H1 (cell line): ENCODE measurements at regions not wholly inside any gene's neighbourhood (a gene's known extent, or its start where the extent isn't known, plus 50 kb on each side); places are given as distances from the start of the nearest gene placed in this dataset.

Experiments
- CBX8 ChIP-seq: fragments of 300-800, 300-1000 bp; sonication (generic); IDR thresholded peaks from 2 replicates; pipeline ENCODE4 v1.7.1; 2016; ENCODE audit warnings: low read depth, low read length, borderline replicate concordance
- CEBPB ChIP-seq: IDR thresholded peaks from 2 replicates; pipeline ENCODE4 v1.6.1; 2012; ENCODE audit warnings: low read depth, low read length
- CREB1 ChIP-seq: IDR thresholded peaks from 2 replicates; pipeline ENCODE4 v1.6.1; 2012; ENCODE audit warnings: inconsistent platforms
- EP300 ChIP-seq, 2 experiments: IDR thresholded peaks; 1 replicate in 1 of 2; 2 replicates in 1 of 2; pipeline ENCODE4 v1.6.1; 2011 to 2012; ENCODE audit warnings: low read depth in 2 of 2, low read length in 2 of 2, mild to moderate bottlenecking in 2 of 2, borderline replicate concordance in 1 of 2, inconsistent platforms in 1 of 2, moderate library complexity in 1 of 2
- EZH2 ChIP-seq: fragments of 200-600 bp; sonication (generic); IDR thresholded peaks from 2 replicates; pipeline ENCODE4 v1.7.1; 2012; ENCODE audit warnings: low read depth, mild to moderate bottlenecking, moderate library complexity, low read length, inconsistent platforms; ENCODE audit not compliant: severe bottlenecking
- FOSL1 ChIP-seq: IDR thresholded peaks from 2 replicates; pipeline ENCODE4 v1.6.1; 2011; ENCODE audit warnings: mild to moderate bottlenecking, low read depth, low read length, moderate library complexity; ENCODE audit not compliant: insufficient read depth
- GTF2F1 ChIP-seq: IDR thresholded peaks from 2 replicates; pipeline ENCODE4 v1.6.1; 2012; ENCODE audit warnings: low read depth, low read length, improper control_type of control experiment, borderline replicate concordance
- JUN ChIP-seq: IDR thresholded peaks from 2 replicates; pipeline ENCODE4 v1.6.1; 2011; ENCODE audit warnings: low read depth, mild to moderate bottlenecking, improper control_type of control experiment, low read length
- POLR2A ChIP-seq, 2 experiments: IDR thresholded peaks; 1 replicate in 1 of 2; 2 replicates in 1 of 2; pipeline ENCODE4 v1.6.1; 2011; ENCODE audit warnings: low read depth in 2 of 2, low read length in 2 of 2, mild to moderate bottlenecking in 2 of 2; ENCODE audit errors: control extremely low read depth in 1 of 2
- POLR2AphosphoS5 ChIP-seq: IDR thresholded peaks from 2 replicates; pipeline ENCODE4 v1.6.1; 2011; ENCODE audit warnings: low read depth, low read length
- RAD21 ChIP-seq, 2 experiments: IDR thresholded peaks in 1 of 2; conservative IDR thresholded peaks in 1 of 2; 2 replicates each; pipeline ENCODE4 v1.6.1; 2011; ENCODE audit warnings: low read depth in 2 of 2, low read length in 2 of 2, improper control_type of control experiment in 1 of 2, inconsistent platforms in 1 of 2, mild to moderate bottlenecking in 1 of 2, moderate library complexity in 1 of 2
- TBP ChIP-seq: IDR thresholded peaks from 2 replicates; pipeline ENCODE4 v1.6.1; 2011; ENCODE audit warnings: low read depth, low read length, improper control_type of control experiment
- TF ChIP-seq, protein P1 (sequence below), 3 experiments: IDR thresholded peaks; 1 replicate in 2 of 3; 2 replicates in 1 of 3; pipeline versions ENCODE4 v1.5.1 to v1.6.1; 2011; ENCODE audit warnings: low read length in 3 of 3, mild to moderate bottlenecking in 3 of 3, inconsistent platforms in 2 of 3, low read depth in 1 of 3, moderate library complexity in 1 of 3; ENCODE audit not compliant: insufficient read depth in 1 of 3; ENCODE audit errors: control extremely low read depth in 1 of 3

DNA sequence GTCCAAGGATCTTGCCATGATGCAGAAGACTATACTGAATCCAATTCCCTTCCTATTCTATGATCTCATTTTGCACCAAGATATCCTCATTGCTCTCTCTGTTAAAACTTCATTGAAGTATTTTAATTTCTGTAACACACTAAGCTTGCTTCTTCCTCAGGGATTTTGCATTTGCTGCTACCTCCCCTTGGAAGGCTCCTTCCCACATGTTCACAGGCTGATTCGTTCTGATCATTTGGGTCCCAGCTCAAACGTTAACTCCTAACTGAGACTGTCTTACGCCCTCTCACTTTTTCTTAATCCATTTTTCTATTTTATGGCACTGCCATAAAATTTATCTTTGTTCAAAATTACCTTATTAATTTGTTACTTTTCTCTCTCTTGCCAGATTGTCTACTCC lies 713.0 kb upstream of the LRRC4C start:
- TF ChIP-seq, protein P1, sequence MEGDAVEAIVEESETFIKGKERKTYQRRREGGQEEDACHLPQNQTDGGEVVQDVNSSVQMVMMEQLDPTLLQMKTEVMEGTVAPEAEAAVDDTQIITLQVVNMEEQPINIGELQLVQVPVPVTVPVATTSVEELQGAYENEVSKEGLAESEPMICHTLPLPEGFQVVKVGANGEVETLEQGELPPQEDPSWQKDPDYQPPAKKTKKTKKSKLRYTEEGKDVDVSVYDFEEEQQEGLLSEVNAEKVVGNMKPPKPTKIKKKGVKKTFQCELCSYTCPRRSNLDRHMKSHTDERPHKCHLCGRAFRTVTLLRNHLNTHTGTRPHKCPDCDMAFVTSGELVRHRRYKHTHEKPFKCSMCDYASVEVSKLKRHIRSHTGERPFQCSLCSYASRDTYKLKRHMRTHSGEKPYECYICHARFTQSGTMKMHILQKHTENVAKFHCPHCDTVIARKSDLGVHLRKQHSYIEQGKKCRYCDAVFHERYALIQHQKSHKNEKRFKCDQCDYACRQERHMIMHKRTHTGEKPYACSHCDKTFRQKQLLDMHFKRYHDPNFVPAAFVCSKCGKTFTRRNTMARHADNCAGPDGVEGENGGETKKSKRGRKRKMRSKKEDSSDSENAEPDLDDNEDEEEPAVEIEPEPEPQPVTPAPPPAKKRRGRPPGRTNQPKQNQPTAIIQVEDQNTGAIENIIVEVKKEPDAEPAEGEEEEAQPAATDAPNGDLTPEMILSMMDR (IDR thresholded peaks at IDR 0.05; ENCODE audit: control extremely low read depth in 1 of 3, insufficient read depth in 1 of 3, low read depth in 1 of 3, low read length in 3 of 3), result no peak
- TF ChIP-seq RAD21 (IDR thresholded peaks at IDR 0.05 in 1 of 2, conservative IDR thresholded peaks at IDR 0.05 in 1 of 2; ENCODE audit: low read depth in 2 of 2, low read length in 2 of 2), result no peak
- TF ChIP-seq EP300 (IDR thresholded peaks at IDR 0.05; ENCODE audit: borderline replicate concordance in 1 of 2, low read depth in 2 of 2, low read length in 2 of 2), result no peak
- TF ChIP-seq CBX8, result no peak
- TF ChIP-seq EZH2, result no peak
- TF ChIP-seq JUN, result no peak
- TF ChIP-seq POLR2A (IDR thresholded peaks at IDR 0.05; ENCODE audit: control extremely low read depth in 1 of 2, low read depth in 2 of 2, low read length in 2 of 2), result no peak
- TF ChIP-seq CEBPB, result no peak
- no peak for TF ChIP-seq GTF2F1
- TF ChIP-seq FOSL1, result no peak
- TF ChIP-seq POLR2AphosphoS5, result no peak
- no peak for TF ChIP-seq CREB1
- no peak for TF ChIP-seq TBP
